HepG2 (cell line): ENCODE measurements at regions not wholly inside any gene's neighbourhood (a gene's known extent, or its start where the extent isn't known, plus 50 kb on each side); places are given as distances from the start of the nearest gene placed in this dataset.

Experiments
- ATAC-seq: fragments of 200-7000 bp; cut with Tn5 transposase; 3 replicates; pipeline ENCODE4 v1.9.1; 2020; ENCODE audit warnings: mild to moderate bottlenecking, moderate library complexity
- BruUV-seq: library from RNA; stranded (reverse); fragments of 400-500 nt; replicated peaks from 2 replicates; lab custom pipeline; 2021; lab: Mats Ljungman, UMichigan
- CTCF ChIA-PET: fragments of 300-600 bp; formaldehyde crosslinking; extraction: SDS; loops from one replicate; lab custom pipeline; 2021; ENCODE audit warnings: low total read pairs, inconsistent platforms, low intra/inter-chr PET ratio; lab: Yijun Ruan, JAX
- POLR2A ChIA-PET: fragments of 350-600 bp; sonication (Branson Sonifier 250); formaldehyde crosslinking; loops from one replicate; lab custom pipeline; 2020; ENCODE audit warnings: antibody characterized with exemption, inconsistent platforms; lab: Yijun Ruan, JAX
- DNase-seq: peaks from one replicate; pipeline ENCODE4 v3.0.0-alpha.2; 2015; ENCODE audit warnings: low spot score
- FAIRE-seq: peaks from 3 replicates; lab custom pipeline; 2011; peaks lifted over from hg19 to GRCh38; lab: Jason Lieb, UNC
- H2AFZ ChIP-seq: one replicate; pipeline ENCODE4 v1.6.1; 2011; ENCODE audit warnings: low read length, inconsistent platforms
- H3K27ac ChIP-seq: fragments of 300-600 bp; 3 replicates; pipeline ENCODE4 v1.8.0; 2011; ENCODE audit warnings: mixed run types, mild to moderate bottlenecking, mixed read lengths, low read length, inconsistent platforms; ENCODE audit not compliant: insufficient read depth; ENCODE audit errors: extremely low read length
- H3K27me3 ChIP-seq, 2 experiments: fragments of 200-600 bp in 1 of 2; 2 replicates in 1 of 2; 3 replicates in 1 of 2; pipeline versions ENCODE4 v1.6.0 to v1.8.0; 2011; ENCODE audit warnings: low read length in 2 of 2, mild to moderate bottlenecking in 2 of 2, moderate library complexity in 2 of 2, inconsistent platforms in 1 of 2; ENCODE audit not compliant: insufficient read depth in 2 of 2, control insufficient read depth in 1 of 2
- H3K36me3 ChIP-seq, 2 experiments: fragments of 200-600 bp in 1 of 2; replicated peaks in 1 of 2; 2 replicates in 1 of 2; 3 replicates in 1 of 2; pipeline versions ENCODE4 v1.5.1 to v1.8.0; 2011; ENCODE audit warnings: low read length in 2 of 2, inconsistent platforms in 1 of 2; ENCODE audit not compliant: insufficient read depth in 2 of 2, control insufficient read depth in 1 of 2
- H3K4me1 ChIP-seq: 2 replicates; pipeline ENCODE4 v1.5.1; 2012; ENCODE audit warnings: low read length, inconsistent platforms; ENCODE audit not compliant: insufficient read depth
- H3K4me2 ChIP-seq: 2 replicates; pipeline ENCODE4 v1.6.0; 2011; ENCODE audit warnings: low read depth, low read length, inconsistent platforms
- H3K4me3 ChIP-seq, 3 experiments: fragments of 200-600 bp in 1 of 3; sonication (generic), shearing (Covaris generic) in 1 of 3; replicated peaks in 1 of 3; 2 replicates each; pipeline ENCODE4 v1.5.1; 2011 to 2016; ENCODE audit warnings: low read length in 3 of 3, inconsistent platforms in 2 of 3, low read depth in 2 of 3, mild to moderate bottlenecking in 2 of 3, control low read depth in 1 of 3, mixed read lengths in 1 of 3; ENCODE audit not compliant: insufficient read depth in 1 of 3
- H3K79me2 ChIP-seq: one replicate; pipeline ENCODE4 v1.6.1; 2011; ENCODE audit warnings: low read length, inconsistent platforms; ENCODE audit not compliant: insufficient read depth
- H3K9ac ChIP-seq: 2 replicates; pipeline ENCODE4 v1.6.0; 2011; ENCODE audit warnings: mild to moderate bottlenecking, low read depth, low read length, inconsistent platforms; ENCODE audit not compliant: insufficient read depth
- H3K9me3 ChIP-seq: 2 replicates; pipeline ENCODE4 v1.5.1; 2012; ENCODE audit warnings: mild to moderate bottlenecking, low read length
- H4K20me1 ChIP-seq: 2 replicates; pipeline ENCODE4 v1.6.0; 2011; ENCODE audit warnings: inconsistent platforms, mild to moderate bottlenecking, low read length, moderate library complexity; ENCODE audit not compliant: insufficient read depth
- ATF7 ChIP-seq, 2 experiments: fragments of 450-650 bp in 1 of 2; sonication (generic) in 1 of 2; formaldehyde crosslinking in 1 of 2; IDR thresholded peaks; 2 replicates each; pipeline versions ENCODE4 v1.4.0 to v1.6.1; 2016 to 2020; ENCODE audit warnings: antibody characterized with exemption in 1 of 2, mild to moderate bottlenecking in 1 of 2, missing genetic modification reagents in 1 of 2
- GABPA ChIP-seq, 2 experiments: IDR thresholded peaks; 2 replicates each; pipeline ENCODE4 v1.6.1; 2011 to 2016; ENCODE audit warnings: low read depth in 2 of 2, low read length in 1 of 2, missing biosample characterization in 1 of 2, missing genetic modification characterization in 1 of 2
- SOX13 ChIP-seq, 3 experiments: fragments of 450-650 bp in 1 of 3; sonication (generic) in 1 of 3; formaldehyde crosslinking in 1 of 3; IDR thresholded peaks in 2 of 3; conservative IDR thresholded peaks in 1 of 3; 2 replicates each; pipeline versions ENCODE4 v1.5.0 to v1.6.1; 2016 to 2020; ENCODE audit warnings: antibody characterized with exemption in 1 of 3, mild to moderate bottlenecking in 1 of 3, missing compliant biosample characterization in 1 of 3, missing genetic modification reagents in 1 of 3, moderate library complexity in 1 of 3
- SOX5 ChIP-seq: IDR thresholded peaks from 2 replicates; pipeline ENCODE4 v1.6.1; 2016; ENCODE audit warnings: borderline replicate concordance
- ZNF343 ChIP-seq: sonication (generic); formaldehyde crosslinking; IDR thresholded peaks from 2 replicates; pipeline ENCODE4 v1.4.0; 2020; ENCODE audit warnings: mild to moderate bottlenecking, missing genetic modification reagents
- ZNF362 ChIP-seq: sonication (generic); formaldehyde crosslinking; IDR thresholded peaks from 2 replicates; pipeline ENCODE4 v1.4.0; 2020; ENCODE audit warnings: missing genetic modification reagents, mild to moderate bottlenecking, borderline replicate concordance
- ZNF644 ChIP-seq: IDR thresholded peaks from 2 replicates; pipeline ENCODE4 v1.6.1; 2016; ENCODE audit warnings: low read depth
- WGBS: methylation state at CpG from one replicate; pipeline ENCODE4 v1.1.6; 2017; ENCODE audit warnings: low lambda C conversion rate; 5-methylcytosine and 5-hydroxymethylcytosine counted together
- in situ Hi-C: cut with HindIII; loops from 2 replicates; pipeline ENCODE4 v1.10.0; 2017; ENCODE audit warnings: low pct_unique_long_range_greater_than_20kb; ENCODE audit not compliant: extremely low pct_ligation_motif_present
- intact Hi-C: fragments of 100-400 bp; cut with micrococcal nuclease; formaldehyde crosslinking; loops from one replicate; pipeline ENCODE4 v1.10.0; 2022; ENCODE audit not compliant: unreplicated experiment

GRCh38 chr2:67050622-67051021, 346.5 kb upstream of the ETAA1 start:
- ChIA-PET CTCF (no interaction called here), POLR2A (no interaction called here)
- DNase-seq (no peak), ATAC-seq (no peak), FAIRE-seq (no peak)
- no peak overlapping the region for H3K9ac ChIP-seq
- H3K4me3 ChIP-seq, result no peak overlapping the region
- no peaks in the 10 kb centered on the region for H3K36me3 ChIP-seq
- H4K20me1 ChIP-seq, result no peaks in the 10 kb centered on the region
- H2AFZ ChIP-seq, result no peak overlapping the region
- intact Hi-C loops (no loop called here), in situ Hi-C loops (no loop called here)
- H3K9me3 ChIP-seq, result peaks cover 76% of the 10 kb centered on the region
- H3K79me2 ChIP-seq, result no peaks in the 10 kb centered on the region
- WGBS, result 83% methylated on average over 3 of the region's 3 CpGs
- peaks cover 11% of the 10 kb centered on the region for H3K4me1 ChIP-seq
- BruUV-seq, result no TSS peak
- H3K27me3 ChIP-seq, result no peaks in the 10 kb centered on the region
- peak; percentile 36 for TF ChIP-seq ATF7 (IDR thresholded peaks at IDR 0.05)
- no peak for TF ChIP-seq ATF7 (CRISPR knock-in tag; IDR thresholded peaks at IDR 0.05)
- no peak for TF ChIP-seq ZNF362
- no peak overlapping the region for H3K27ac ChIP-seq
- H3K4me2 ChIP-seq, result no peak overlapping the region

GRCh38 chr2:67054728-67055127, 342.4 kb upstream of the ETAA1 start:
- H3K9ac ChIP-seq, result no peak overlapping the region
- peaks cover 60% of the 10 kb centered on the region; the same call in 1 of the 2 replicates for H3K9me3 ChIP-seq
- intact Hi-C loops, result no loop called here
- in situ Hi-C loops, result no loop called here
- FAIRE-seq, result no peak
- no peak for DNase-seq
- ChIA-PET CTCF (no interaction called here), POLR2A (no interaction called here)
- H3K36me3 ChIP-seq, result no peaks in the 10 kb centered on the region
- H2AFZ ChIP-seq, result no peak overlapping the region
- no peak for ATAC-seq
- no peaks in the 10 kb centered on the region for H4K20me1 ChIP-seq
- 50% methylated on average over 3 of the region's 3 CpGs for WGBS
- H3K79me2 ChIP-seq, result no peaks in the 10 kb centered on the region
- H3K4me3 ChIP-seq, result no peak overlapping the region
- peak; percentile 28; the same call in 1 of the 2 replicates for TF ChIP-seq SOX5 (CRISPR knock-in tag)
- TF ChIP-seq ZNF343 (CRISPR knock-in tag), result no peak
- no peak for TF ChIP-seq SOX13 (IDR thresholded peaks at IDR 0.05)
- peak in 1 of 2 experiments; percentile 46; a peak in 1 of 4 replicates for TF ChIP-seq SOX13 (CRISPR knock-in tag; conservative IDR thresholded peaks at IDR 0.05 in 1 of 2, IDR thresholded peaks at IDR 0.05 in 1 of 2)
- no peak for TF ChIP-seq GABPA (IDR thresholded peaks at IDR 0.05; ENCODE audit: low read depth, low read length)
- TF ChIP-seq GABPA (CRISPR knock-in tag; IDR thresholded peaks at IDR 0.05; ENCODE audit: low read depth), result no peak
- peak; percentile 52; the same call in 1 of the 2 replicates for TF ChIP-seq ZNF644 (CRISPR knock-in tag)
- peaks cover 39% of the 10 kb centered on the region for H3K4me1 ChIP-seq
- no TSS peak for BruUV-seq
- H3K27ac ChIP-seq, result no peak overlapping the region
- H3K27me3 ChIP-seq, result no peaks in the 10 kb centered on the region
- H3K4me2 ChIP-seq, result no peak overlapping the region
